ENCODE measurements at regions not wholly inside any gene's neighbourhood (a gene's known extent, or its start where the extent isn't known, plus 50 kb on each side); places are given as distances from the start of the nearest gene placed in this dataset.

DNA sequence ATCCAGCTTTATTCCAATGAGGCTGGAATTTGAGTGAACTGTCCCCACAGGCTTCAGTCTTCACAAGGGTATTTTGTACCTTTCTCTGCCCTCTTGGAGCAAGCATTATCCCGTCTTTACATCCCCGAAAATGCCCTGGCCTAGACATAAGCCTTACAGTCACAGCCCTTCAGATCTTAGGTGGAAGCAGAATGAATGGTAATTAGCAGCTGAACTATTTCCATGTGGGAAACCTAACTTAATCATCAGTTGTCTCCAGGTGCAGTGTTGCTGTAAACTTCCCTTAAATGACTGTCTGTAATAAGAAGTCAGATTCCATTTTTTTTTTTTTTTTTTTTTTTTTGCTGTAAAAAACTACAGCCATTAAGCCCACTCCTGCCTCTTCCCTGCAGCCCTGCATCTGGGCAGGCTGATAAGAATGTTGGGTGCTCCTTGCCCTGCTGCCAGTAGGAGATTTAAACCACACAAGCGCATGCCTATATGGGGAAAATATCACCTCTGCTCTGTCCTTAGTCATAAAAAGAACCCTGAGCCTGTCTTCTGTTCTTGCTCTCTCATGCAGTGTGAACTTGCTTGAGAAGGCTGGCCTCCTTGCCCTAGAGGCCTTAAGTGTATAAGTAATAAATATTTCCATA is 426.8 kb upstream of the SLITRK5 start:
- TF ChIP-seq, protein P1, sequence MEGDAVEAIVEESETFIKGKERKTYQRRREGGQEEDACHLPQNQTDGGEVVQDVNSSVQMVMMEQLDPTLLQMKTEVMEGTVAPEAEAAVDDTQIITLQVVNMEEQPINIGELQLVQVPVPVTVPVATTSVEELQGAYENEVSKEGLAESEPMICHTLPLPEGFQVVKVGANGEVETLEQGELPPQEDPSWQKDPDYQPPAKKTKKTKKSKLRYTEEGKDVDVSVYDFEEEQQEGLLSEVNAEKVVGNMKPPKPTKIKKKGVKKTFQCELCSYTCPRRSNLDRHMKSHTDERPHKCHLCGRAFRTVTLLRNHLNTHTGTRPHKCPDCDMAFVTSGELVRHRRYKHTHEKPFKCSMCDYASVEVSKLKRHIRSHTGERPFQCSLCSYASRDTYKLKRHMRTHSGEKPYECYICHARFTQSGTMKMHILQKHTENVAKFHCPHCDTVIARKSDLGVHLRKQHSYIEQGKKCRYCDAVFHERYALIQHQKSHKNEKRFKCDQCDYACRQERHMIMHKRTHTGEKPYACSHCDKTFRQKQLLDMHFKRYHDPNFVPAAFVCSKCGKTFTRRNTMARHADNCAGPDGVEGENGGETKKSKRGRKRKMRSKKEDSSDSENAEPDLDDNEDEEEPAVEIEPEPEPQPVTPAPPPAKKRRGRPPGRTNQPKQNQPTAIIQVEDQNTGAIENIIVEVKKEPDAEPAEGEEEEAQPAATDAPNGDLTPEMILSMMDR (IDR thresholded peaks at IDR 0.05) = no peak
- TF ChIP-seq TCF7L2 (IDR thresholded peaks at IDR 0.05; ENCODE audit: low read depth, low read length) (no peak), POLR2AphosphoS5 (IDR thresholded peaks at IDR 0.05; ENCODE audit: low read depth, low read length) (no peak), SIN3A (IDR thresholded peaks at IDR 0.05; ENCODE audit: borderline replicate concordance, insufficient read depth, low read depth, low read length) (no peak)
- TF ChIP-seq, protein P2, sequence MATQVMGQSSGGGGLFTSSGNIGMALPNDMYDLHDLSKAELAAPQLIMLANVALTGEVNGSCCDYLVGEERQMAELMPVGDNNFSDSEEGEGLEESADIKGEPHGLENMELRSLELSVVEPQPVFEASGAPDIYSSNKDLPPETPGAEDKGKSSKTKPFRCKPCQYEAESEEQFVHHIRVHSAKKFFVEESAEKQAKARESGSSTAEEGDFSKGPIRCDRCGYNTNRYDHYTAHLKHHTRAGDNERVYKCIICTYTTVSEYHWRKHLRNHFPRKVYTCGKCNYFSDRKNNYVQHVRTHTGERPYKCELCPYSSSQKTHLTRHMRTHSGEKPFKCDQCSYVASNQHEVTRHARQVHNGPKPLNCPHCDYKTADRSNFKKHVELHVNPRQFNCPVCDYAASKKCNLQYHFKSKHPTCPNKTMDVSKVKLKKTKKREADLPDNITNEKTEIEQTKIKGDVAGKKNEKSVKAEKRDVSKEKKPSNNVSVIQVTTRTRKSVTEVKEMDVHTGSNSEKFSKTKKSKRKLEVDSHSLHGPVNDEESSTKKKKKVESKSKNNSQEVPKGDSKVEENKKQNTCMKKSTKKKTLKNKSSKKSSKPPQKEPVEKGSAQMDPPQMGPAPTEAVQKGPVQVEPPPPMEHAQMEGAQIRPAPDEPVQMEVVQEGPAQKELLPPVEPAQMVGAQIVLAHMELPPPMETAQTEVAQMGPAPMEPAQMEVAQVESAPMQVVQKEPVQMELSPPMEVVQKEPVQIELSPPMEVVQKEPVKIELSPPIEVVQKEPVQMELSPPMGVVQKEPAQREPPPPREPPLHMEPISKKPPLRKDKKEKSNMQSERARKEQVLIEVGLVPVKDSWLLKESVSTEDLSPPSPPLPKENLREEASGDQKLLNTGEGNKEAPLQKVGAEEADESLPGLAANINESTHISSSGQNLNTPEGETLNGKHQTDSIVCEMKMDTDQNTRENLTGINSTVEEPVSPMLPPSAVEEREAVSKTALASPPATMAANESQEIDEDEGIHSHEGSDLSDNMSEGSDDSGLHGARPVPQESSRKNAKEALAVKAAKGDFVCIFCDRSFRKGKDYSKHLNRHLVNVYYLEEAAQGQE (IDR thresholded peaks at IDR 0.05; ENCODE audit: insufficient read depth in 1 of 2, low read depth in 2 of 2, low read length in 1 of 2) = no peak
